ENCODE measurements at regions not wholly inside any gene's neighbourhood (a gene's known extent, or its start where the extent isn't known, plus 50 kb on each side); places are given as distances from the start of the nearest gene placed in this dataset.

- ChIA-PET RAD21 (ENCODE audit: low non-redundant PET in 1 of 2, low total read pairs in 2 of 2, uncharacterized antibody in 2 of 2, unreplicated experiment in 2 of 2) (no interaction called here), CTCF (no interaction called here), POLR2A (no interaction called here)
- Histone ChIP-seq H3K27ac (ENCODE audit: low read depth, low read length) (no peak overlapping the region), H3K36me3 (ENCODE audit: control insufficient read depth in 1 of 2, insufficient read depth in 2 of 2, low read length in 2 of 2) (no peaks in the 10 kb centered on the region), H2AFZ (ENCODE audit: low read depth, low read length, poor library complexity, severe bottlenecking) (no peak overlapping the region), H3K79me2 (ENCODE audit: insufficient read depth, low read length) (no peaks in the 10 kb centered on the region), H3K4me3 (replicated peaks in 1 of 2; ENCODE audit: low read depth in 1 of 2, low read length in 2 of 2) (no peak overlapping the region), H3K9me2 (ENCODE audit: insufficient read depth) (no peaks in the 10 kb centered on the region), H3K4me1 (ENCODE audit: control insufficient read depth in 1 of 2, insufficient read depth in 2 of 2, low read length in 2 of 2) (no peaks in the 10 kb centered on the region), H3K27me3 (ENCODE audit: insufficient read depth, low read length) (no peaks in the 10 kb centered on the region), H4K20me1 (ENCODE audit: insufficient read depth) (no peaks in the 10 kb centered on the region), H3K9ac (ENCODE audit: low read length) (no peak overlapping the region), H3K4me2 (ENCODE audit: low read length) (no peak overlapping the region), H3K9me3 (ENCODE audit: control insufficient read depth in 1 of 2, insufficient read depth in 1 of 2, low read depth in 1 of 2, low read length in 2 of 2) (no peaks in the 10 kb centered on the region)
- intact Hi-C loops (cut with micrococcal nuclease), result no loop called here
- TF ChIP-seq EGR1 (IDR thresholded peaks at IDR 0.05; ENCODE audit: low read depth) (no peak), SP1 (IDR thresholded peaks at IDR 0.05; ENCODE audit: low read depth) (no peak), REST (IDR thresholded peaks at IDR 0.05; ENCODE audit: low read depth) (no peak), ZBTB33 (IDR thresholded peaks at IDR 0.05; ENCODE audit: extremely low read depth, insufficient replicate concordance, low read length) (no peak), ZFX (IDR thresholded peaks at IDR 0.05) (no peak), SRF (IDR thresholded peaks at IDR 0.05; ENCODE audit: low read depth) (no peak), EZH2phosphoT487 (IDR thresholded peaks at IDR 0.05; ENCODE audit: borderline replicate concordance) (no peak), SIN3A (IDR thresholded peaks at IDR 0.05; ENCODE audit: low read depth) (no peak), TCF7L2 (IDR thresholded peaks at IDR 0.05; ENCODE audit: borderline replicate concordance, extremely low read depth, insufficient read depth, insufficient read length) (no peak), ATF3 (IDR thresholded peaks at IDR 0.05) (no peak), RAD21 (IDR thresholded peaks at IDR 0.05; ENCODE audit: low read depth) (no peak), MAX (IDR thresholded peaks at IDR 0.05) (no peak), ELF1 (IDR thresholded peaks at IDR 0.05; ENCODE audit: borderline replicate concordance, low read depth) (no peak), CEBPB (IDR thresholded peaks at IDR 0.05; ENCODE audit: low read depth) (no peak)
- ATAC-seq (no peak), DNase-seq (ENCODE audit: low read depth, low spot score) (no peak)
- BruUV-seq (replicated peaks), result no TSS peak
These were observed 159.5 kb upstream of the RNPC3 start for GRCh38 chr1:103365860-103366569.

Data from HCT116 (cell line).